ENCODE measurements at regions not wholly inside any gene's neighbourhood (a gene's known extent, or its start where the extent isn't known, plus 50 kb on each side); places are given as distances from the start of the nearest gene placed in this dataset.

DNA sequence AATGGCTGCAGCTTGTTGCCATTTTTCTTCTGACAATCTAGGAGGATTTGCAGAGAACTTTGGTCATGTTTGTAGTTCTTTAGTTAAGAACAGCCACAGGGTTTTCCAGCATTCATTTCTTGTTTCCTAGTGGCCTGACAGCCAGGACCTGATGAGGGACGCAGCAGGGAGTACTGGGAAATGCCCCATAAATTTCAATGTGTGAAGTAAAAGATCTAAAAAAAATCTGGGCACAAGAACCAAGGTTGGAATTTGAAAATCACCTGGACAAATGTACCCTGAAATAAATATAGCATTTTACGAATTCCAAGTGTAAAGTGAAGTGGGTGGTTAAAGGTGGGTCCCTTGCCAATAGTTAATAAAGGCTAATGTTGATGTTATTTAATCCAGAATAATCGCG lies 195.0 kb downstream of the ZIC1 start:
- no peak for DNase-seq

- DNase-seq = no peak
Observed at GRCh38 chr3:147613725-147614124, 204.6 kb downstream of the ZIC1 start.

DNA sequence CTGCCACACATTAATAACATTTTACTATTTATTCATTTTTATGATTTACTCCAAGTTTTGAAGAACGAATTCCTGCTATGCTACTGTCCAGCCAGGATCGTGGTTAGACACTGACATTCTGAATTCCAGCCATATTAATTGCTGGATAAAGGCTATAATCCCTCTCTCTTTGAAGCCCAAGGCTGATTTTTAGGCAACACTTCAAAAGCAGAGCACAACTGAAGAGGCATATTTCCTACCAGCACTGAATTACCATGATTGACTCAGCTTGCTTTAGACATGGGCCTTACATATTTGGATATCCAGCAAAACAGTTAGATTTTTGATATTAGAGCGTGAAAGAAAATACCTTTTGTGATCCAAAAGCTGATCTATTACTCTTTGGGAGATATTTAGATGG lies 205.0 kb downstream of the ZIC1 start:
- DNase-seq = no peak

GRCh38 chr3:147615035-147615434 lies 205.9 kb downstream of the ZIC1 start:
- no peak for DNase-seq

DNA sequence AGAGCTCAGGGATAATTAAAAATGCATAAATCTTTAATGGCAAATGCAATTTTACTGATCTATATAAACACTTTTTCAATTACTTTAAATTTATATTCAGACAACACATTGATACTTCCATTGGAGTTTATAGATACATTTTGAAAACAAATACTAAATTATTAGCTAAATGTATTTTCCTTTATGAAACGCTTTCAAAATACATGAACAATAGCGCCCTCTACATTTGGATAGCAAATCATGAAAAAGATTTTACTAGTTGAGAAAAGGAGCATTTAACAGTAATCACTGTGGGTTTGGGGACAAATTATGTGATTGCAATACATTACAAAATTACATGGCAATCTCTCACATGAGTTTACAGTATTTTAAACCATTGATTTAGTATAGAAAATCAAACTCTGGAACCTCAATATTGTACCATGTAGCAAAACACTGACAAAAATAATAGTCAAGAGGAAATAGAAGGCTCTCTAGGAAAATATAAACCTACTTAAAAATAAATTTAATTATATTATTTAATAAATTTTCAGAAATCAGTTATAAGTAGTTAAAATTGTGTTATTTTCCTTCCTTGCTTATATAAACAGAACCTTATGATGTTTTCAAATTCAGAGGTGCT lies 207.9 kb downstream of the ZIC1 start:
- no peak for DNase-seq

DNA sequence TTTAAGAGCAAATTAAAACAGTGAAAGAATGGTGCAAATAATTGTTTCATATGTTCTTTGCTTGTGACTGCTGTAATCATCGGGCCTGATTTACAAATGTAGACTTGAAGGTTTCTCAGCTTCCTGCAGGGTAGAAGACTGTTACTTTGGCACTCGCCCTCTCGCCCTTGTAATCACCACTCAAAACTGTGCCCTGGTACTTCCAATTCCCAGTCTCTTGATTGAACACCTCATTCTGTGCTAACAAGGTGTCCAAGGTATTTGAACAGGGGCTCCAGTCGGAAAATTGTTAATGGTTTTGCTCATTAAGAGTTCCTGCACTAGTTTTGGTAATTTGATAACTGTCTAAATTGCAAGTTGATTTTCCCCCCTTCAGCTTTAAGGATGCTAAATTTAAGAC lies 209.5 kb downstream of the ZIC1 start:
- DNase-seq = no peak

GRCh38 chr3:147619921-147620560 lies 210.9 kb downstream of the ZIC1 start:
- DNase-seq = no peak

- DNase-seq = no peak
Observed at GRCh38 chr3:147620906-147621305, 211.7 kb downstream of the ZIC1 start.

GRCh38 chr3:147630921-147631415 lies 221.8 kb downstream of the ZIC1 start:
- DNase-seq = no peak

DNA sequence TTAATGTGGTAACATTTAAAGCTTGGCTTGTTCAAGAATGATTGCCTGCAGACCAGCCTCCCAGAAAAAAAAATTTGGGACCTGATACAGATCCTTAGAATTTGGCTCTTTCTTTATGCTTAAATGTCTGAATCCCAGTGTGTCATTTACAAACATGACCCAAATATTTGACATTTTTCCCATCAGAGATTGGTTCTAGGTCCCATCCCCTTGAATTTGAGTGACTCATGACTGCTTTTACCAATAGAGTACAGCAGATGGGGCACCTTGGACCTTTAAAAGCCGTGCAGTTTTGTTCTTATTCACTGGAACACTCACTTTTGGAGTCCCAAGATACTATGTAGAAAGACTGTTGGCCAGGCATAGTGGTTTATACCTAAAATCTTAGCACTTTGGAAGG lies 231.6 kb downstream of the ZIC1 start:
- no peak for DNase-seq

- no peak for DNase-seq
Observed at GRCh38 chr3:147645761-147646160, 236.6 kb downstream of the ZIC1 start.

- no peak for DNase-seq
Observed at GRCh38 chr3:147649475-147649874, 240.3 kb downstream of the ZIC1 start.

DNA sequence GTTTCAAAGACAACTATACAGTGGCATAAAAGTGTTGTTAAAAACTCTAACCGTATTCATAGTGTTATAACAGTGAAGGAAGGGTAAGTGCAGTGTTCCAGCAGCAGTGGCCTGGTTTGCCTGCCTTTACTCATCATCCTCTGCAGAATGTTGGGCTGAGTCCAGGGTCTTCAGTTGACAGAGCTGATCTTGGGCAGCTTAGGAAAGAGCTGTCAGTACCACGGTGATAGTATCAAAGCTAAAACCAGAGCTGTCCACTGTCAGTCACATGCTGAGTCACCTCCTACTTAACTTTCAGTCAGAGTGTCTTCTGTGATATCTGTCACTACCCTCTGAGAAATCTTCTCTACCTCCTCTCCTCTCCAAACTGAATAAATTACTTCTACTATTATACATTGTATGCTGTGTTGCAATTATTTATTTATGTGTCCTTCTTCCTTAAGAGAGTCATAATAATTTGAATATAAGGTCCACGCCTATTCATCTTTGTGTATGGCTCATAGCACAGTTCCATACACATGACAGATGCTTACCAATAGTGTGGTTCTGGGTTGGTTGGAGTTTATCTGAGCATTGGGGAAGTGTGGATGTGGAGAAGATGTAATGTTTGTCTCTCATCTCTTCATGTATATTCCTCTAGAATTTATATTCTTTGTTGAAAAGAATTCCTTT lies 242.1 kb downstream of the ZIC1 start:
- no peak for DNase-seq

GRCh38 chr3:147652651-147653366 lies 243.6 kb downstream of the ZIC1 start:
- no peak for DNase-seq

GRCh38 chr3:147653367-147653923 lies 244.3 kb downstream of the ZIC1 start:
- DNase-seq = no peak

DNA sequence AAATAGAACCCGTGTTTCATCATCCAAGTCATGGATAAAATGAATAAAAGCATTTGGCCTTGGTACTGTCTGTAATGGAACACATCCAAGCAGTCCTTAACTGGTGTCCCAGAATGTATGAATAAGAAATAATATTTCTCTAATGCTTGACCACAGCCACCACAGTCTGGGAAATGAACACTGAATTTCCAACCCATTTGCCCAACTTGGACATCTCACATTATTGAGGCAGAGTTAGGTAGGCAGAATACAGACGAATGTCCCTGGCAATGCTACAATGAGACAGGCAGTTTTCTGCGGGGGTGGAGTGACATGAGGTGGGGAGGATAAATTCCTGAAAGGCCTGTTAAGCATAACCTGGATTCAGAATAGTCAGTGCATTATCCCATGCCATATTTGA lies 245.7 kb downstream of the ZIC1 start:
- no peak for DNase-seq

- no peak for DNase-seq
Observed at GRCh38 chr3:147655236-147655635, 246.1 kb downstream of the ZIC1 start.

DNA sequence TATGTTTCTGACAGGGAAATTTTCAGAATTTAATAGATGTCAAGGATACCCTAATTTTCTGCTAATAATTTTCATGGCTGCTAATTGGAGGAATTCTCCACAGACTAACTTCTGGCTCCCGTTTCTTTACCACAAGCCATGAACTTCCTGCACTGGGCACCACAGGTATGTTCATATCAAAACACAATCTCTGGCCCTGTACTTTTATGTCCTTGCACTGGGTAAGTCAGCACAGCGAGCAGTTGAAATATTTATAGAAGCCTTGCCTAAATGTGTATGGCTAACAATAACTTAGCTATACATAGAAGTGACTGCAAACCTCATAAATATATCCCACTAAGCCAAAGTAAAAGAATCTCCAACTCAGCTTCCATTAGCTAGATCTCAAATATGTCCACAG lies 246.9 kb downstream of the ZIC1 start:
- DNase-seq = no peak

- DNase-seq = no peak
Observed at GRCh38 chr3:147661916-147662315, 252.8 kb downstream of the ZIC1 start.

- no peak for DNase-seq
Observed at GRCh38 chr3:147662705-147663104, 253.5 kb downstream of the ZIC1 start.

- no peak for DNase-seq
Observed at GRCh38 chr3:147669077-147669476, 259.9 kb downstream of the ZIC1 start.

GRCh38 chr3:147672035-147672434 lies 262.9 kb downstream of the ZIC1 start:
- DNase-seq = no peak

DNA sequence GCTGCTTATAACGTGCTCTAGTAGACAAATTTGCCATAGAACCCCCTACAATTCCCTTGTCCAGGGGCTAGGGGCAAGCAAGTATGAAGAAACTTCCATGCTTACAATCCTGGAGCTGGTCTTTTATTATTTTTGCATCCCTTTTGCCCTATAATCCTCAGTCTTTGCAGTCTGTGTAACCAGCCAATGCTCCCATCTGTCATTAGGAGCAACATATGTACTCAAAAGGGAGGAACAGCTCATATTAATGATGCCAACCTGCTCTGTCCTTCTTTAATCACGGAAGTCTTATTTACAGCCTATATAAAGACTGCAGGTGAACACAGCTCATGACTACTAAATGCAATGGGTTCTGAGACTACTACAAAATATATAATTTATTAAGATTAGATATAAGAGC lies 263.3 kb downstream of the ZIC1 start:
- DNase-seq = no peak

Measured in left hindlimb (tissue), 1 donor.